NOMO-1 treated with DMSO at 0.1 percent for 48 hours (cell line): ENCODE measurements at regions not wholly inside any gene's neighbourhood (a gene's known extent, or its start where the extent isn't known, plus 50 kb on each side); places are given as distances from the start of the nearest gene placed in this dataset.

Experiments used
- DNase-seq: peaks from one replicate; lab custom pipeline; 2025; ENCODE audit not compliant: unreplicated experiment; lab: John Stamatoyannopoulos, UW

GRCh38 chr7:340979-341694 lies 51.2 kb downstream of the FOXL3 start:
- no peak for DNase-seq

- no peak for DNase-seq
These were observed 52.1 kb downstream of the FOXL3 start for GRCh38 chr7:341841-342638.

- no peak for DNase-seq
These were observed 52.8 kb downstream of the FOXL3 start for GRCh38 chr7:342681-343216.

- DNase-seq = no peak
These were observed 53.4 kb downstream of the FOXL3 start for GRCh38 chr7:343227-343822.

- no peak for DNase-seq
These were observed 54.1 kb downstream of the FOXL3 start for GRCh38 chr7:343864-344607.

- no peak for DNase-seq
These were observed 54.6 kb downstream of the FOXL3 start for GRCh38 chr7:344608-344994.

GRCh38 chr7:346116-346898 lies 56.3 kb downstream of the FOXL3 start:
- DNase-seq = no peak

- no peak for DNase-seq
These were observed 57.1 kb downstream of the FOXL3 start for GRCh38 chr7:347001-347590.

GRCh38 chr7:347644-348479 lies 57.9 kb downstream of the FOXL3 start:
- no peak for DNase-seq

GRCh38 chr7:348480-348844 lies 58.5 kb downstream of the FOXL3 start:
- no peak for DNase-seq

GRCh38 chr7:348962-349743 lies 59.2 kb downstream of the FOXL3 start:
- no peak for DNase-seq

GRCh38 chr7:351256-351655 lies 61.3 kb downstream of the FOXL3 start:
- DNase-seq = no peak

GRCh38 chr7:351681-352480 lies 61.9 kb downstream of the FOXL3 start:
- DNase-seq = no peak

- DNase-seq = no peak
These were observed 63.9 kb downstream of the FOXL3 start for GRCh38 chr7:353746-354325.

GRCh38 chr7:354597-355470 lies 64.9 kb downstream of the FOXL3 start:
- no peak for DNase-seq

- DNase-seq = no peak
These were observed 65.6 kb downstream of the FOXL3 start for GRCh38 chr7:355568-355967.
